ENCODE measurements at regions not wholly inside any gene's neighbourhood (a gene's known extent, or its start where the extent isn't known, plus 50 kb on each side); places are given as distances from the start of the nearest gene placed in this dataset.

DNA sequence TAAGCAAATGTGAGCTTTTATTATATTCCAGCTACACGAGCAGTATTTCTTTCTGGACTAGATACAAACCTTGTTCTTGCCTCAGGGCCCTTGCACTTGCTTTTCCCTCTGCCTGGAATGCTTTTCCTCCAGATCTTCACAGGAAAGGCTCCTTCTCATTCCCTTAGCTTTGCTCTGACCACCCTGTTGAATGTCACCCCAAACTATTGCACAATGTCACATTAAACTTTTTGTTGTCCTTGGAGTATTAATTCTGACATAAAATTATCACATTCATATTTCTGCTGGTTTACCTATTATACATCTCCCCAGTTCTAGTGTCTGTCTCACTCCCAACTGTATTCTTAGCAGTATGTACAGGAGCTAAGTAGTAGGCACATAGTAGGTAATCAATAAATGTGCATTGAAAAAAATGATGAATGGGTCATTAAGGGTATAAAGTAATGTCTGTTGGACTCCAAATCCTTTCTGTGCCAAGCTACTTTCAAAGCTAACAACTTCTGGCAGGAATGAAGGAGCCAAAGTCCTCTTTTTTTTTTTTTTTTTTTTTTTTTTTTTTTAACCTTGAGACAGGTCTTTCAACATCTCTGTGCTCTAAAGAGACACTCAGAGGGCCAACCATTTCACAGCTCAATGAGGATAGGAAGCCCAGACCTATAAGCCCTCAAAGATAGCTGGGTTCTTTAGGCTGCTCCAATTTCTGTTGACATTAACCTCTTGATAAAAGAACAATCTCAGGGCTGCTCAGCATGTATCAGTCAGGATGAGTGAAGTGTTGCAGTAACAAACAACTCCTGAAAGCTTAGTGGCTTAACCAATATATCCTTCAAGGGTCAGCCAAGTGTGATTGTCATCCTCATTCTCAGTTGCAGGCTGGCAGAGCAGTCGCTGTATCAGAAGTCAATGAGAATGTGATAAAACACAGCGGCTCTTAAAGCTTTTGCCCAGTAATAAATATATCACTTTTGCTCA lies 424.4 kb upstream of the TBX3 start:
- peaks cover 5% of the 10 kb centered on the region for H3K4me1 Mint-ChIP-seq (ENCODE audit: unreplicated experiment)
- no peaks in the 10 kb centered on the region for H3K36me3 Mint-ChIP-seq (ENCODE audit: low read depth, unreplicated experiment)
- peaks cover 4% of the 10 kb centered on the region for H3K27me3 Mint-ChIP-seq (ENCODE audit: unreplicated experiment)
- DNase-seq (ENCODE audit: low spot score): no peak
- no peak overlapping the region for H3K27ac Mint-ChIP-seq (ENCODE audit: unreplicated experiment)
- TF ChIP-seq, protein P1, sequence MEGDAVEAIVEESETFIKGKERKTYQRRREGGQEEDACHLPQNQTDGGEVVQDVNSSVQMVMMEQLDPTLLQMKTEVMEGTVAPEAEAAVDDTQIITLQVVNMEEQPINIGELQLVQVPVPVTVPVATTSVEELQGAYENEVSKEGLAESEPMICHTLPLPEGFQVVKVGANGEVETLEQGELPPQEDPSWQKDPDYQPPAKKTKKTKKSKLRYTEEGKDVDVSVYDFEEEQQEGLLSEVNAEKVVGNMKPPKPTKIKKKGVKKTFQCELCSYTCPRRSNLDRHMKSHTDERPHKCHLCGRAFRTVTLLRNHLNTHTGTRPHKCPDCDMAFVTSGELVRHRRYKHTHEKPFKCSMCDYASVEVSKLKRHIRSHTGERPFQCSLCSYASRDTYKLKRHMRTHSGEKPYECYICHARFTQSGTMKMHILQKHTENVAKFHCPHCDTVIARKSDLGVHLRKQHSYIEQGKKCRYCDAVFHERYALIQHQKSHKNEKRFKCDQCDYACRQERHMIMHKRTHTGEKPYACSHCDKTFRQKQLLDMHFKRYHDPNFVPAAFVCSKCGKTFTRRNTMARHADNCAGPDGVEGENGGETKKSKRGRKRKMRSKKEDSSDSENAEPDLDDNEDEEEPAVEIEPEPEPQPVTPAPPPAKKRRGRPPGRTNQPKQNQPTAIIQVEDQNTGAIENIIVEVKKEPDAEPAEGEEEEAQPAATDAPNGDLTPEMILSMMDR (IDR thresholded peaks at IDR 0.05; ENCODE audit: unreplicated experiment): no peak
- H3K9me3 Mint-ChIP-seq (ENCODE audit: unreplicated experiment): no peaks in the 10 kb centered on the region
- H3K4me3 Mint-ChIP-seq (ENCODE audit: unreplicated experiment): no peak overlapping the region

DNA sequence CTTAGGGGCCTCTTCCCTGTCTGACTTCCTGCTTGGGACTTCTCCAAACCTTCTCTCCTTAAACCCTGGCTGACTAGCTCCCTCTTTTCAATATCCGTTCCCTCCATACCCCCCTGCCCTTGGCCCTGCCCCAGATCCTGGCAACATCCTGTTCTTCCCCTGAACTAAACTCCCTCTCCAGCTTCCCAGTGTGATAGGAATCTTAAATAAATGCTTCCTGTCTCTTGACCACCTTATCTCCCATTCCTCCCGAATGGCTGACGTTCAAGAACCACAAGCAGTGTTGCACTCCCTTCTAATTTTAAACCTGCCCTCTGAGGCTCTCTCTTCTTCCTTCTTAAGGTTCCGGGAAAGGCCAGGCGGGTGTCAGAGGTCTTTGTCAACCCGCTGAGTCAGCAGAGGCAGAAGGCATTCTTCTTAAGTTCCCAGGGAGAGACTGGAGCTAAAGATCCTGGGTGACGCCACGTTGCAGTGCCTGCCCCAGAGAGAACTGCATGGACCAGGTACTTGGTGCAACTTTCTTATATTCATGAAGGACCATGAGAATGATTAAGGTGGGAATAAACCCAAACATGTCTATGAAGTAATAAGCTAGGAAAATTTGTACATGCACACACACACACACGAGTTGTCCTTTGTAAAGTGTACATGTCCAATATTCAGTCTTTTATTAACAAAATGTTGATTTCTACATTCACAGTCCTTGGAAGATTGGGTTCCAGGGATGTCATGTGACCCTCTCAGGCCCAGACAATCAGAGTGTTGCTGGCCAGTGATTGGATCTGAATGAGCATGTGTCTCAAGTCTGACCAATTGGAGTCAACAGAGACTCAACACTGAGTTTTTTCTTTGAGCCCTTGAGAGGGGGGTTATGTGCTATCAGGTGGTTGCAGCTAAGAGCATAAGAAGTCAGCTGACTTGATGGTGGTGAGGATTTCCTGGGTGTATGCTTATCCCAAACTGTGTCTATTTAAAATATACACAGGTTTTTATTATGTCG lies 420.2 kb upstream of the TBX3 start:
- TF ChIP-seq, protein P1 (IDR thresholded peaks at IDR 0.05; ENCODE audit: unreplicated experiment): no peak
- DNase-seq (ENCODE audit: low spot score): no peak

DNA sequence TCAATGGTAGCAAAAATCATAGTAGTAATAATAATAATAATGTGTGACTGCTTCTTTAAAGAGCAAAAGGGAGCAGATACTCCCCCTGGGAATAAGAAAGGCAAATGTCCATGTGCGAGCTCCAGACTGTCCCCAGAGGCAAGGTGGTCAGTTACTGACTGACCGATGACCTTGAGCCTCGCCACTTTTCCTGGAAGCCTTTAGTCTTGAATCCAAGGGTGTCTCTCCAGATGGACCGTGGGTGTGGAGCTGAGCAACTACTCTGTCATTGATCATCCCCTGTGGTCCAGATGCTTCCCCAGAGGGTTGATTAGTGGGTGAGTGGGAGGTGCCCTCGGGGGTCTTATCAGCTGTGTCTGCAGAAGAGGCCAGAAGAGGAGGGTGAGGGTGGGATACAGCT lies 418.5 kb upstream of the TBX3 start:
- TF ChIP-seq, protein P1 (IDR thresholded peaks at IDR 0.05; ENCODE audit: unreplicated experiment): no peak
- Mint-ChIP-seq H3K36me3 (ENCODE audit: low read depth, unreplicated experiment) (no peaks in the 10 kb centered on the region), H3K9me3 (ENCODE audit: unreplicated experiment) (no peaks in the 10 kb centered on the region), H3K4me1 (ENCODE audit: unreplicated experiment) (peaks cover 5% of the 10 kb centered on the region), H3K27me3 (ENCODE audit: unreplicated experiment) (peaks cover 4% of the 10 kb centered on the region), H3K4me3 (ENCODE audit: unreplicated experiment) (no peak overlapping the region), H3K27ac (ENCODE audit: unreplicated experiment) (no peak overlapping the region)
- no peak for DNase-seq (ENCODE audit: low spot score)

More for the DNA sequence above, 420.2 kb upstream of the TBX3 start:
- H3K36me3 Mint-ChIP-seq (ENCODE audit: low read depth, unreplicated experiment): no peaks in the 10 kb centered on the region
- no peaks in the 10 kb centered on the region for H3K9me3 Mint-ChIP-seq (ENCODE audit: unreplicated experiment)
- H3K4me3 Mint-ChIP-seq (ENCODE audit: unreplicated experiment): no peak overlapping the region
- peaks cover 5% of the 10 kb centered on the region for H3K4me1 Mint-ChIP-seq (ENCODE audit: unreplicated experiment)
- H3K27ac Mint-ChIP-seq (ENCODE audit: unreplicated experiment): no peak overlapping the region
- H3K27me3 Mint-ChIP-seq (ENCODE audit: unreplicated experiment): peaks cover 4% of the 10 kb centered on the region

DNA sequence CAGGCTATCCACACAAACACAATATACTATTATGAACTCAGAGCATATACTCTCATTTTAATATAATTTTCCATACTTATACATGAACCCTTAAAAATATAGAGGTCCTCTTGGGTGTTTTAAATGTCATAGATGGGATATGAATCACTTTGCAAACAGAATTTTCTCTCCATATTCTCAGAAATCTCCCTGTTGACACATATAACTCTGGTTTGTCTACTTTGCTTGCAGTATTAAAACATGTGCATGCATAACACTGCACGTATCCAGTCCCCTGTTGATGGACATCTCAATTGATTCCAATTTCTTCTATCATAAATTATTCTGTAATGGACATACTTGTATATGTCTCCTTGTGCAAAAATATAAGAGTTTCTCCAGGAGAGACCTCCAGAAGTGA lies 417.5 kb upstream of the TBX3 start:
- Mint-ChIP-seq H3K27me3 (ENCODE audit: unreplicated experiment) (peaks cover 4% of the 10 kb centered on the region), H3K9me3 (ENCODE audit: unreplicated experiment) (no peaks in the 10 kb centered on the region), H3K27ac (ENCODE audit: unreplicated experiment) (no peak overlapping the region)

More for the DNA sequence above, 417.5 kb upstream of the TBX3 start:
- DNase-seq (ENCODE audit: low spot score): no peak
- Mint-ChIP-seq H3K36me3 (ENCODE audit: low read depth, unreplicated experiment) (no peaks in the 10 kb centered on the region), H3K4me3 (ENCODE audit: unreplicated experiment) (no peak overlapping the region), H3K4me1 (ENCODE audit: unreplicated experiment) (peaks cover 5% of the 10 kb centered on the region)
- TF ChIP-seq, protein P1 (IDR thresholded peaks at IDR 0.05; ENCODE audit: unreplicated experiment): no peak
